ENCODE measurements at regions not wholly inside any gene's neighbourhood (a gene's known extent, or its start where the extent isn't known, plus 50 kb on each side); places are given as distances from the start of the nearest gene placed in this dataset.

DNA sequence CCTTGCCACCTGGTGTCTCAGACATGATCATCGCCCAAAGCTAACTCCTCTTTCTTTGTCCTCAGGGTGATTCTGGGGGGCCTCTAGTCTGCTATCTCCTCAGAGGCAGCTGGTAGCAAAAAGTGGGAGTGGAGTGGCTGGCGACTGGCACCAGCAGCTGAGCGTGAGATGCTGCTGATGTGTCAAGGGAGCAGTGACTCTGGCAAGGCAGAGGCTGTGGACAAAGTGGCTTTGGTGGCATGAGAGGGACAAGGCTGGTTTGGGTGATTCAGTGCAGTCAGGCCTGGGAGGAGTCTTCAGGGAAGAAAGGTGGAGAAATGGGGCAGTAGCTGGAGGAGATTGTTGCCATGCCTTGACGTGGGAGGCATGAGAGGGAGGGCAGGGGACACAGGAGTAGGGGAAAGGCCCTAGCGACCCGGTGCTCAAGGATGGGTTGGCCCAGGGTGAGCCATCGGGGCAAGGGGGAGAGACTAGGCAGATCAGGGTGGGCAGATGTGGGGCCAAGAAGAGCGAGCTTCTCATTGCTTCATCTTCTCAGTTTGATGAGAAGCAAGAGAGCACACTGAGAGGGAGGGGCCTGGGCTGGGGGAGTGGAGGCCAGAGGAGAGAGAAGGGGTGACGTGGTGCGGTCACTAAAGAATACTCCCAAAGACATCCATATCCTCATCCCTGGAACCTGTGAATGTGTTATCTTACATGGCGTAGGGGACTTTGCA lies 64.2 kb upstream of the SPTLC1 start:
- Histone ChIP-seq H2AK5ac (ENCODE audit: low read length) (no peak overlapping the region), H3K27me3 (ENCODE audit: insufficient read depth, low read length) (no peaks in the 10 kb centered on the region), H3K79me2 (ENCODE audit: control insufficient read depth, insufficient read depth, low read length, poor library complexity) (no peaks in the 10 kb centered on the region), H4K91ac (ENCODE audit: low read depth, low read length) (no peak overlapping the region), H3K4me1 (ENCODE audit: control insufficient read depth in 1 of 2, insufficient read depth in 2 of 2, low read length in 2 of 2) (peaks cover 0 to 4% of the 10 kb centered on the region in 2 experiments), H3K36me3 (ENCODE audit: control insufficient read depth in 1 of 2, insufficient read depth in 2 of 2, low read length in 2 of 2) (no peaks in the 10 kb centered on the region), H2BK12ac (ENCODE audit: low read length) (no peak overlapping the region), H3K18ac (ENCODE audit: low read length) (no peak overlapping the region), H2BK5ac (ENCODE audit: low read depth, low read length, poor library complexity) (no peak overlapping the region), H3K4me2 (ENCODE audit: low read length) (no peak overlapping the region), H3K14ac (ENCODE audit: low read length) (no peak overlapping the region), H3K23ac (ENCODE audit: low read length) (no peak overlapping the region), H3K4me3 (ENCODE audit: low read depth, low read length) (no peak overlapping the region), H3K9me3 (ENCODE audit: insufficient read depth, low read depth, low read length) (peaks cover 5% of the 10 kb centered on the region), H4K12ac (ENCODE audit: low read depth, low read length) (no peak overlapping the region), H4K8ac (ENCODE audit: low read depth, low read length) (no peak overlapping the region), H2AFZ (ENCODE audit: insufficient read depth, low read length, poor library complexity) (no peak overlapping the region), H3K79me1 (ENCODE audit: low read length) (no peaks in the 10 kb centered on the region), H2BK120ac (ENCODE audit: insufficient read depth, low read length, poor library complexity) (no peak overlapping the region), H3K4ac (ENCODE audit: low read depth, low read length) (no peak overlapping the region), H3K27ac (ENCODE audit: low read depth, low read length) (no peak overlapping the region), H3K9ac (ENCODE audit: low read length) (no peak overlapping the region)
- no CpG with 5 or more reads among the region's 11 CpGs for WGBS (ENCODE audit: extremely low coverage, insufficient coverage, insufficient read length)
- DNase-seq: no peak

DNA sequence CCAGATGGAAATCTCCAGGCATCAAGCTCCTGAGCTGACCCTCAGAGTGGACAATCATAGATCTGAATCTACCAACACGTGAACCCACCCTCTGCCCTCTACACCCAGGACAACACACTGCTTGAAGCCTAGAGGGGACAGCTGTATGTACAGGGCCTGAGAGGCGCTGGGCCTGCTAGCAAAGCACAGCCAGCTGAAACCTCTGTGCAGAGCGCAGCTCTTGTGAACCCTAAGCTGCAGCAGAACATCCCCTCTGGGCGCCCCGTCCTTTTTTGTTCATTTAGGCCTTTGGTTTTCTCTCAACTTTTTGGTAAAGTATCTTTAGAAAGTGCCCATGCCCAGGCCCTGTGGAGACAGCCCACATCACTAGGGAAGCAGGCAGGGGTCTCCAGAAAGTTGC lies 62.4 kb upstream of the SPTLC1 start:
- no peak overlapping the region for H4K12ac ChIP-seq (ENCODE audit: low read depth, low read length)
- H3K79me1 ChIP-seq (ENCODE audit: low read length): no peaks in the 10 kb centered on the region
- H3K23ac ChIP-seq (ENCODE audit: low read length): no peak overlapping the region
- no peak overlapping the region for H4K8ac ChIP-seq (ENCODE audit: low read depth, low read length)
- H3K27me3 ChIP-seq (ENCODE audit: insufficient read depth, low read length): no peaks in the 10 kb centered on the region
- no CpG with 5 or more reads among the region's 5 CpGs for WGBS (ENCODE audit: extremely low coverage, insufficient coverage, insufficient read length)
- no peaks in the 10 kb centered on the region for H3K36me3 ChIP-seq (ENCODE audit: control insufficient read depth in 1 of 2, insufficient read depth in 2 of 2, low read length in 2 of 2)
- no peak overlapping the region for H2BK12ac ChIP-seq (ENCODE audit: low read length)
- H3K79me2 ChIP-seq (ENCODE audit: control insufficient read depth, insufficient read depth, low read length, poor library complexity): no peaks in the 10 kb centered on the region
- no peak overlapping the region for H2BK120ac ChIP-seq (ENCODE audit: insufficient read depth, low read length, poor library complexity)
- H3K4ac ChIP-seq (ENCODE audit: low read depth, low read length): no peak overlapping the region
- H3K18ac ChIP-seq (ENCODE audit: low read length): no peak overlapping the region
- no peak for DNase-seq
- no peak overlapping the region for H2AK5ac ChIP-seq (ENCODE audit: low read length)
- no peak overlapping the region for H2AFZ ChIP-seq (ENCODE audit: insufficient read depth, low read length, poor library complexity)
- H3K4me1 ChIP-seq (ENCODE audit: control insufficient read depth in 1 of 2, insufficient read depth in 2 of 2, low read length in 2 of 2): peaks cover 0 to 4% of the 10 kb centered on the region in 2 experiments
- H3K4me3 ChIP-seq (ENCODE audit: low read depth, low read length): no peak overlapping the region
- H3K9me3 ChIP-seq (ENCODE audit: insufficient read depth, low read depth, low read length): peaks cover 14% of the 10 kb centered on the region
- no peak overlapping the region for H3K27ac ChIP-seq (ENCODE audit: low read depth, low read length)
- no peak overlapping the region for H2BK5ac ChIP-seq (ENCODE audit: low read depth, low read length, poor library complexity)
- H4K91ac ChIP-seq (ENCODE audit: low read depth, low read length): no peak overlapping the region
- no peak overlapping the region for H3K9ac ChIP-seq (ENCODE audit: low read length)
- no peak overlapping the region for H3K14ac ChIP-seq (ENCODE audit: low read length)
- H3K4me2 ChIP-seq (ENCODE audit: low read length): no peak overlapping the region

DNA sequence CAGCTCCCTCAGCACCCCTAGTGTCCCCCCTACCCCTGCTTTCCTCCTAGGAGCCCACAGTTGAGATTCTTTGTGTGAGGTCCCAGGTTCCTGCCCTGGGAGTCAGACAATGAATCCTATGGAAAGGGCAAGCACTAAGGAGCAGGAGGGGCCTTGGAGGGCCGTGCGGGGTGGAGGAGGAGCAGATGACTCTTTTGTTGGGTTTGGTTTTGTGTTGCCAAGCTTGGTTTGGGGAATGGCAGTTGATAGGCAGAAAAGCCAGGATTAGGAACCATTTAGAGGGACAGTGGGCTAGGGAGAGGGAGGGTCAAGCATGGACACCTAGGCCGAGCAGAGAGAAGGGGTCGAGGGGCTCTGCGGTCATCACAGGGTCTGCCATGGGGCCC lies 61.6 kb upstream of the SPTLC1 start:
- no peak overlapping the region for H4K12ac ChIP-seq (ENCODE audit: low read depth, low read length)

DNA sequence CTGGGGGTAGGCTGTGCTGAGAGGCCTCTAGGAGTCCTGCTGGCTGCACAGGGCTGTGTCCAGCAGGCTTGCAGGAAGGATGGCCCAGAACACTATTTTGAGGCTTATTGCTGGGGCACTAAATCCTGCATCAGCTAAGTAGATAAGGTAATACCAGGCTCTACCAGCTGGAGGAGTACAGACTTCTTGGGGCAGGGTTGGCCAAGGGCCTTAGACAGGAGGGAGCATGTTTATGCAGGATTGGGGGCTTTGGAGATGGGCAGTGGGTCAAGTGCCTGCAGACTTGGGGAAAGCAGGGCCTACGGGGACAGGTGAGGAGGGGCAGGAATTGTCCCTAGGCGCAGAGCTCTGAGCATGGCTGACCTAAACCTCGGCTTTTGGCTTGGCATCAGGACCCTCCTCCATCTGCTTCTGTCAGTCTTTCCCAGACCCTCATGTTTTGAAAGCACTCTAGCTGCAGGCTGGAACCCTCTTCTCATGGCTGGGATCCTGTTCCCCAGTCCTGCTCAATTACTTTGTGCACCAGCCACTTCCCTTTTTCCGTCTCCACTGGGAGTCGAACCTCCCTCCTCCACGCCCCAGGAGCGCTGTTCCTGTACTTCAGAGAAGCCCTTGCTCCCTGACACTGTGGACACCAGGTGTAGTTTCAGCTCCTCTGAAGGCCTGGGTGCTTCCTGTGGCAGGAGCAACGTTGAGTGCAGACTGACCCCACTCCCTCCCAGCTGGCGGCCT lies 61.0 kb upstream of the SPTLC1 start:
- DNase-seq: no peak

More for the DNA sequence above, 61.6 kb upstream of the SPTLC1 start:
- Histone ChIP-seq H4K8ac (ENCODE audit: low read depth, low read length) (no peak overlapping the region), H3K36me3 (ENCODE audit: control insufficient read depth in 1 of 2, insufficient read depth in 2 of 2, low read length in 2 of 2) (no peaks in the 10 kb centered on the region), H2AFZ (ENCODE audit: insufficient read depth, low read length, poor library complexity) (no peak overlapping the region), H3K79me2 (ENCODE audit: control insufficient read depth, insufficient read depth, low read length, poor library complexity) (no peaks in the 10 kb centered on the region), H4K91ac (ENCODE audit: low read depth, low read length) (no peak overlapping the region), H3K4me3 (ENCODE audit: low read depth, low read length) (no peak overlapping the region), H2BK120ac (ENCODE audit: insufficient read depth, low read length, poor library complexity) (no peak overlapping the region), H2BK12ac (ENCODE audit: low read length) (no peak overlapping the region), H3K27me3 (ENCODE audit: insufficient read depth, low read length) (no peaks in the 10 kb centered on the region), H3K9ac (ENCODE audit: low read length) (no peak overlapping the region), H2BK5ac (ENCODE audit: low read depth, low read length, poor library complexity) (no peak overlapping the region), H3K4me1 (ENCODE audit: control insufficient read depth in 1 of 2, insufficient read depth in 2 of 2, low read length in 2 of 2) (peaks cover 0 to 4% of the 10 kb centered on the region in 2 experiments), H3K18ac (ENCODE audit: low read length) (no peak overlapping the region), H3K14ac (ENCODE audit: low read length) (no peak overlapping the region), H3K27ac (ENCODE audit: low read depth, low read length) (no peak overlapping the region), H3K79me1 (ENCODE audit: low read length) (no peaks in the 10 kb centered on the region), H3K23ac (ENCODE audit: low read length) (no peak overlapping the region), H2AK5ac (ENCODE audit: low read length) (no peak overlapping the region), H3K9me3 (ENCODE audit: insufficient read depth, low read depth, low read length) (peaks cover 18% of the 10 kb centered on the region), H3K4me2 (ENCODE audit: low read length) (no peak overlapping the region), H3K4ac (ENCODE audit: low read depth, low read length) (no peak overlapping the region)
- WGBS (ENCODE audit: extremely low coverage, insufficient coverage, insufficient read length): no CpG with 5 or more reads among the region's 5 CpGs
- no peak for DNase-seq

More for the DNA sequence above, 61.0 kb upstream of the SPTLC1 start:
- H3K4ac ChIP-seq (ENCODE audit: low read depth, low read length): no peak overlapping the region
- H4K8ac ChIP-seq (ENCODE audit: low read depth, low read length): no peak overlapping the region
- peaks cover 21% of the 10 kb centered on the region for H3K9me3 ChIP-seq (ENCODE audit: insufficient read depth, low read depth, low read length)
- peaks cover 0 to 4% of the 10 kb centered on the region in 2 experiments for H3K4me1 ChIP-seq (ENCODE audit: control insufficient read depth in 1 of 2, insufficient read depth in 2 of 2, low read length in 2 of 2)
- H3K4me2 ChIP-seq (ENCODE audit: low read length): no peak overlapping the region
- no peak overlapping the region for H2BK5ac ChIP-seq (ENCODE audit: low read depth, low read length, poor library complexity)
- H4K91ac ChIP-seq (ENCODE audit: low read depth, low read length): no peak overlapping the region
- no peak overlapping the region for H3K14ac ChIP-seq (ENCODE audit: low read length)
- H3K4me3 ChIP-seq (ENCODE audit: low read depth, low read length): no peak overlapping the region
- no peak overlapping the region for H3K18ac ChIP-seq (ENCODE audit: low read length)
- no peaks in the 10 kb centered on the region for H3K79me1 ChIP-seq (ENCODE audit: low read length)
- H2BK120ac ChIP-seq (ENCODE audit: insufficient read depth, low read length, poor library complexity): no peak overlapping the region
- H3K36me3 ChIP-seq (ENCODE audit: control insufficient read depth in 1 of 2, insufficient read depth in 2 of 2, low read length in 2 of 2): no peaks in the 10 kb centered on the region
- H2AFZ ChIP-seq (ENCODE audit: insufficient read depth, low read length, poor library complexity): no peak overlapping the region
- no peak overlapping the region for H3K23ac ChIP-seq (ENCODE audit: low read length)
- H4K12ac ChIP-seq (ENCODE audit: low read depth, low read length): no peak overlapping the region
- H3K79me2 ChIP-seq (ENCODE audit: control insufficient read depth, insufficient read depth, low read length, poor library complexity): no peaks in the 10 kb centered on the region
- H2AK5ac ChIP-seq (ENCODE audit: low read length): no peak overlapping the region
- no peaks in the 10 kb centered on the region for H3K27me3 ChIP-seq (ENCODE audit: insufficient read depth, low read length)
- no CpG with 5 or more reads among the region's 9 CpGs for WGBS (ENCODE audit: extremely low coverage, insufficient coverage, insufficient read length)
- H3K27ac ChIP-seq (ENCODE audit: low read depth, low read length): no peak overlapping the region
- no peak overlapping the region for H3K9ac ChIP-seq (ENCODE audit: low read length)
- H2BK12ac ChIP-seq (ENCODE audit: low read length): no peak overlapping the region

Data from trophoblast cell (in vitro differentiated cells and primary cell).